Adrenal gland (tissue), 5 donors: ENCODE measurements at regions not wholly inside any gene's neighbourhood (a gene's known extent, or its start where the extent isn't known, plus 50 kb on each side); places are given as distances from the start of the nearest gene placed in this dataset.

Experiments used
- POLR2A ChIP-seq, 2 donors: fragments of 450-650 bp; IDR thresholded peaks; one replicate each; pipeline ENCODE4 v1.6.1; 2017; ENCODE audit warnings: antibody characterized with exemption in 2 of 2, mild to moderate bottlenecking in 2 of 2, moderate library complexity in 1 of 2
- TF ChIP-seq, protein P1 (sequence below), 6 experiments: fragments of 450-650 bp in 4 of 6; fragments of 200-600 bp in 2 of 6; sonication (generic) in 1 of 6; IDR thresholded peaks; 1 replicate in 5 of 6; 2 replicates in 1 of 6; pipeline versions ENCODE4 v1.5.1 to v1.8.0; 2016 to 2021; ENCODE audit warnings: antibody characterized with exemption in 6 of 6, mild to moderate bottlenecking in 2 of 6, moderate library complexity in 1 of 6
- donor health status: DM: no; HTN: no; CAD: no.

DNA sequence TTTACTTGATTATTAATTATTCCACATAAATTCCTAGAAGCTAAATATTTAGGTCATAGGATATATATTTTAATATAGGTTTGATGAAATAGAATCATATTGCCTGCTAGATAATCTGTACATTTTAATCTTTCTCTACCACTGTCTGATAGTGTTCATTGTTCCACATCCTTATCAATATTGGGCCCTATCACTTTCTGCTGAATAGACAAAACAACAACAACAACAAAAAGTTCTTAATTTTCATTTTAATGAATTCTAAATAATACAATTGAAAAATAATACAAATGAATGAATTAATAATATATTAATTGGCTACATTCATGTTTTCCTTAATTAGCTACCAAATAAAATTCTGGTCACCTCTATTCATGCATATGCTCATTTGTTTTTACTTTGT is 1437.2 kb downstream of the LRFN5 start:
- TF ChIP-seq, protein P1, sequence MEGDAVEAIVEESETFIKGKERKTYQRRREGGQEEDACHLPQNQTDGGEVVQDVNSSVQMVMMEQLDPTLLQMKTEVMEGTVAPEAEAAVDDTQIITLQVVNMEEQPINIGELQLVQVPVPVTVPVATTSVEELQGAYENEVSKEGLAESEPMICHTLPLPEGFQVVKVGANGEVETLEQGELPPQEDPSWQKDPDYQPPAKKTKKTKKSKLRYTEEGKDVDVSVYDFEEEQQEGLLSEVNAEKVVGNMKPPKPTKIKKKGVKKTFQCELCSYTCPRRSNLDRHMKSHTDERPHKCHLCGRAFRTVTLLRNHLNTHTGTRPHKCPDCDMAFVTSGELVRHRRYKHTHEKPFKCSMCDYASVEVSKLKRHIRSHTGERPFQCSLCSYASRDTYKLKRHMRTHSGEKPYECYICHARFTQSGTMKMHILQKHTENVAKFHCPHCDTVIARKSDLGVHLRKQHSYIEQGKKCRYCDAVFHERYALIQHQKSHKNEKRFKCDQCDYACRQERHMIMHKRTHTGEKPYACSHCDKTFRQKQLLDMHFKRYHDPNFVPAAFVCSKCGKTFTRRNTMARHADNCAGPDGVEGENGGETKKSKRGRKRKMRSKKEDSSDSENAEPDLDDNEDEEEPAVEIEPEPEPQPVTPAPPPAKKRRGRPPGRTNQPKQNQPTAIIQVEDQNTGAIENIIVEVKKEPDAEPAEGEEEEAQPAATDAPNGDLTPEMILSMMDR (IDR thresholded peaks at IDR 0.05) = no peak
- TF ChIP-seq POLR2A (IDR thresholded peaks at IDR 0.05) = no peak
